Astrocyte of the hippocampus (primary cell): ENCODE measurements at regions not wholly inside any gene's neighbourhood (a gene's known extent, or its start where the extent isn't known, plus 50 kb on each side); places are given as distances from the start of the nearest gene placed in this dataset.
A peak's percentile ranks its signal among the peaks of the same experiment; 100 is the strongest.
"Not testable (repeated sequence)": the region's sequence is repeated elsewhere in the genome, so short reads cannot be mapped to it uniquely, and the experiment has no call there.

Experiments used
- DNase-seq: peaks from one replicate; pipeline ENCODE4 v3.0.0; 2011; ENCODE audit warnings: low read depth, low spot score

DNA sequence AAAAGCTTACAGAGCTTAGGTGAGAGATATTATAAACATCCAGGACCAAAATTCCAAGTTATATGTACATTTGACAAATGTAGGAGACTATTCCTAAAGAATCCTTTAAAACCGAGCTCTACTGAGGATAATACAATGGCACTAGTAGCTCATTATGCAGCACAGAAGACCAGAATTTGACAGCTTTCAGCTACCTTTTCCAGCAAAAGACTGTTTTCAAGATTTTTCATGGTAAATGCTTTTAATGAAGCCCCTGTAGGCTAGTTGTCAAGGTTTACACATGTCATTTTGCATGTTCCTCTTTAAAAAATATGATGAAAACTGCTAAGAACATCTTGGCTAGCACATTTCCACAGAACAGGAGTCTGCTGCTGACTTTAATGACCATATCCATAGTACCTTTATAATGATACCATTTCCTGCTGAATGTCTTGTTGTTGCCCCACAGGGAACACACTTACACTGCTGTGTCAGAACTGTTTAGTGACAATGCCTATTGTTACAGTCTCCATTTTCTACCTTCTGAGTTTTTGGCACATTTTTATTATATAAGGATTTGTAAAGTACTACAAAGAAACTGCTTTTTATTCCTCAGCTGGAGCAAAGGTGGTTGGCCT, 1382.3 kb downstream of the RAPGEF2 start:
- DNase-seq = no peak

DNA sequence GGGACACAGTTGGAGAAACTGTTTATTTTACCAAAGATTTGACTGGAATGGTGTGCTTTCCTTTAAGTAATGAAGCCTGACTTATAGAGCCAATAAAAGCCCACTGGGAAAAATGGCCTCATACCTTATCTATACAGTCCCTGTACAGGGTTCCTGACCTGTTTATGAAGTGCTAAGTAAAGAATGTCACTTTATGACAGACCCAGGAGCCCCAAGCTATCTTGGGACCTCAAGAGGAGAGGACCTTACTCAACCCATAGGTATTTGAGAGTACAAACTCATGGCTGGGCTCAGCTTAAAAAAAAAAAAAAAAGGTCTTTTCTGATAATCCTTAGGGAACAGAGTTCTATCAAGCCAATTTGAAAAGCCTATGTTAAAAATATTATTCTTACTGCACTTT, 1389.3 kb downstream of the RAPGEF2 start:
- DNase-seq = no peak

DNA sequence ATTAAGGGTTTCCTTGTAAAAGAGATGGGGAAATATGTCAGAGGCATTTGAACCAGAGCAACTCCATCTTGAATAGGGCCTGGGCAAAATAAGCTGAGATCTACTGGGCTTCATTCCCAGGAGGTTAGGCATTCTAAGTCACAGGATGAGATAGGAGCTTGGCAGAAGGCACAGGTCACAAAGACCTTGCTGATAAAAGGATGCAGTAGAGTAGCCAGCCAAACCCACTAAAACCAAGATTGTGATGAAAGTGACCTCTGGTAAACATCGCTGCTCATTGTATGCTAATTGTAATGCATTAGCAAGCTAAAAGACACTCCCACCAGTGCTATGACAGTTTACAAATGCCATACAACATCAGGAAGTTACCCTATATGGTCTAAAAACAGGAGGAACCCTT, 1390.3 kb downstream of the RAPGEF2 start:
- no peak for DNase-seq

DNA sequence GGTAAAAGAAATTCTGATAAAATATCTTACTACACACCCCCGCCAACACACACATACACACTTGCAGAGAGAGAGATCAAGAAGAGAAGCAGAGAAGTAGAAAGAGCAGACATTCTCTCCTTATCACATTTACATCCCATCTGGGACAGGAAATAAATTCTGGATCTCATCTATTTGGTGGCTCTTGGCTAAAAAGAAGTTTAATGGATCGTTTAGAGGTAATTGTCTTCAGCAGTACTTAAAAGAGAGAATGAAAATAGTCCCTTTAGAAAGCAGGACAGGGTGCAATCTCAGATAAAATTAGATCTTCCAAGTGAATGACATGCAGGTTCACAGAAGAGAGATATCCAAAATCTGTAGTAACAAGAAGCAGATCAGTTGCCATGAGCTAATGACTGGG, 1392.5 kb downstream of the RAPGEF2 start:
- DNase-seq = no peak

DNA sequence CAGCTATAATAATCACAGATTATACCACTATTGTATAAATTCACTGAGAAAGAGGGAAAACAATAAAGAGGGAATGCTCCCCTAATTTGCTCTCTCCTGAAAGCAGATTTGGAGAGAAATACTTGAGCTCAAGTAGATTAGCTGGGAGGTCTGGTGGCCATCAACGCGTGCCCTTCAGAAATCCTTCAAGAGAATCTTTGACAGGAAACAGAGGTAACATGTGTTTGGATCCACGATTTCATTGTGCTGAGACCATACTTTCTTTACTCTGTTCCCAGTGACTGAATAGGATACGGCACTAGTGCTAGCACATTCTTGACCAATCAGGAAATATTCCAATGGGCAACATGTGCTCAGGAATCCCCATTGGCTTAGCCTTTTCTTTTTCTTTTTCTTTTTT, 1395.3 kb downstream of the RAPGEF2 start:
- DNase-seq = no peak

DNA sequence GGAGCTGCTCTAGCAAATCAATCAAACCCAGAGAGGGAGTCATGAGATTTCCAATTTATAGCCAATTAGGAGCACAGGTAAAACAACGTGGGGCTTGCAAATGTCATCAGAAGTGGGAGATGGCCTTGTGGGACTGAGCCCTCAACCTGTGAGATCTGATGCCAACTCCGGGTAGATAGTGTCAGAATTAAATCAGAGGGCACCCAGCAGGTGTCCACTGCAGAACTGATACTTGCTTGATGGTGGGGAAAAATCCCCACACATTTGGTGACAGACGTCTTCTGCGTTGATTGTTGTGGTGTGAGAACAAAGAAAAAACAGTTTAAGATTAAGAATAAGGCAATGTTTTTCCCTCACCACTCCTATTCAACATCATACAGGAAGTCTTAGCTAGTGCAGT, 1402.8 kb downstream of the RAPGEF2 start:
- no peak for DNase-seq

DNA sequence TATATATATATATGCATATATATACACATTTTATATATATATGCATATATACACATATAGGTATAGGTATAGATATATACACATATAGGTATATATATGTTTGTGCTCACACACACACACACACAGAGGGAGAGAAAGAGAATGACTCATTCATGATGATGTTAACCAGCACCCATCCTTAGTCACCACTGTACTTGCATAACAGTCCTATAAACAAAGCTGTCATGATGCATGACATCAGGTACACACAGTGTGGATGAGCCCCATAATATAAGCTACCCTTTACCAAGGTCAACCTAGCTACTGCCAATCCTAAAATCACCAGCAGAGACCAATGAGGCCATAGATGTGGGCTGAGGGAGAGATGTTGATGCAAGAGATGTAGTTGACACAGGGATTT, 1408.0 kb downstream of the RAPGEF2 start:
- DNase-seq = no peak

DNA sequence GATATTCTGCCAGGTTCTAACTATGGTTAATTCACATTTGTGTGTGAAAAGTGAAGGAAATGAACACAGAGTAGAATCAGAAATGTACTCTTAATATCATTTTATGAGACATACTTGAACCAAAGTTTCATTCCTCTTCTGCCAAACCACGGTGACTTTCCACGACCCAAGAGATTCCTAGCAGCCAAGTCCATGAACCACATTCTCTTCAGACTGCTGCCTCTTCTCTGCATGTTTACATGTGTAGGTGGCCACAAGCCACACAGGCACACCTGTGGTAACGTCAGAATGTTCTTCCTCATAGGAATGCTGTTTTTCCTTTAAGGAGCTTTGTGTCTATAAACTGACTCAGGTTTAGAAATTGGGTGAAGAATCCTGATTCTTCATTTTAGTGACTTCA, 1411.2 kb downstream of the RAPGEF2 start:
- DNase-seq = peak; percentile 57

DNA sequence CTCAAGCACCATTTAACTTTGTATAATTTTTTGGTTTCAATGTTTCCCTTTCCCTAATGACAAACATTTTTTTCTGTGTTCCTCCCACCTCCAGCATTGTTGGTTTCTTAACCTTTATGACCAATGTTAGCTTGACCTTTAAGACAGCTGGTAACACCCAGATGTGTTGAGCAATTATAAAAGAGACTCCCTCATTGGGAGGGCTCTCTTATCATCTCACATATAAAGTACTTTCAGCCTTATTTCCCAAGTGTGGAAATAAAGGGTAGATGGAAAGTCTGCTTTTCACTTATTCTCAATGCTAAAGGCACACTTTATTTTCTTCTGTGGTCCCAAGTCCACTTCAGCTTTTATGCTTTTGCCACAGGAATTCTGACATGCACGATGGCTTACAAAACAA, 1420.4 kb downstream of the RAPGEF2 start:
- peak; percentile 33 for DNase-seq

DNA sequence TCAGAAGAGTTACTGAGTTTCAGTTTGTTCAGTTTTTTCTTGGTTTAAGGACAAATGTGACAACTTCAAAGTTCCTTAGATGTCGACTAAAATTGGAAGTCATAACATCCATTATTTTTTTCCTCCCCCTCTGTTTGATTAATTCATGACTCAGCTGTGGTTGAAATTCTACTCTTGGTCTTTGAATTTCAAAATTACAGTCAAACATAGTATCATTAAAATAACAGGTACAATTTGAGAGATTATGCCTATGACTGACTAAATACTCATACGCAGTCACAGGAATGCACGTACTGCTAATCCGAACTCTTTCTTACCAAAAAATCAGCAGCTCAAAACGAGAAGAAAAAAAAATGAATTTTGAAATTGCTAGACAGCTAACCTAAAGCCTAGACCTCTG, 1434.8 kb downstream of the RAPGEF2 start:
- DNase-seq = no peak

DNA sequence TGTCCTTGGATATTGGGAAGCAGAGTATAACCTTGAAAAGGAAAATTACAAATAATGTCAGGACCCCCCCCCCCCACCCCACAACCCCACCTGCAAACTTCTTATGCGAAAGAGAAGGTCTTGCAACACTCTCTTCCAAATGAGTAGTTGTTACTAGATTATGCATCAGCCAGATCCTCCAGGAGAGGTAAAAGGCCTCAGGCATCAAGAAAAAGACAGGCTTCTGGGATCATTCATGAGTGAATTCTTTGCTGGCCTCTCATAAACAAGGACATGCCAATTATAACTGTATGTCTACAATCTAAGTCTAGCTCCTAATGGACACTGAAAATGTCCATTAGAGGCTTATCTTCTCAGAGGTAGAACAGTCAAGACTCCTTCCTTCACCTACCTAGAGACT, 1443.3 kb downstream of the RAPGEF2 start:
- DNase-seq = no peak

DNA sequence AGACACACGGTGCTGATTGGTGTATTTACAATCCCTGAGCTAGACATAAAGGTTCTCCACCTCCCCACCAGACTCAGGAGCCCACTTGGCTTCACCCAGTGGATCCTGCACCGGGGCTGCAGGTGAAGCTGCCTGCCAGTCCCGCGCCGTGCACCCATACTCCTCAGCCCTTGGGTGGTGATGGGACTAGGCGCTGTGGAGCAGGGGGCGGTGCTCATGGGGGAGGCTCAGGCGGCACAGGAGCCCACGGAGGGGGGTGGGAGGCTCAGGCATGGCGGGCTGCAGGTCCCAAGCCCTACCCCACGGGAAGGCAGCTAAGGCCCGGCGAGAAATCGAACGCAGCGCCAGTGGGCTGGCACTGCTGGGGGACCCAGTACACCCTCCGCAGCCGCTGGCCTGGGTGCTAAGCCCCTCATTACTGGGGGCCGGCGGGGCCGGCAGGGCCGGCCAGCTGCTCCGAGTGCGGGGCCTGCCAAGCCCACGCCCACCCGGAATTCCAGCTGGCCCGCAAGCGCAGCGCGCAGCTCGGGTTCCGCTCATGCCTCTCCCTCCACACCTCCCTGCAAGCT, 1447.2 kb downstream of the RAPGEF2 start:
- not testable (repeated sequence) for DNase-seq

DNA sequence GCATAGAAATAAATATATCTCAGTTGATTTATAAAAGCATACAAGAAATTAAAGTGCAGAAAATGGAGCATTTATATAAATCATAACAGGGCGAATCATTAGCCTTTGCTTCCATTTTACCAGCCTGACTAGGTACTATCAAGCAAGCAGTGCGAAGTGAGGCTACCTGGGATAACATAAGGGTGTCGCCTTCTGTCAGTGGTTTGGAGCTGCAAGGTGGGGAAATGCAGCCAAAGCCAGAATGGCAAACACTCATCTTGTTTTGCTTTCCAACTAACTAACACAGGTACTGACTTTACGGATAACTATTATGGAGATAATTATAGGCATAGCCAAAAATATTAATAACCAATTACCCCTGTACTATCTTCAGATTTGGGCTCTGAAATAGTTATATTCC, 1459.8 kb downstream of the RAPGEF2 start:
- no peak for DNase-seq

DNA sequence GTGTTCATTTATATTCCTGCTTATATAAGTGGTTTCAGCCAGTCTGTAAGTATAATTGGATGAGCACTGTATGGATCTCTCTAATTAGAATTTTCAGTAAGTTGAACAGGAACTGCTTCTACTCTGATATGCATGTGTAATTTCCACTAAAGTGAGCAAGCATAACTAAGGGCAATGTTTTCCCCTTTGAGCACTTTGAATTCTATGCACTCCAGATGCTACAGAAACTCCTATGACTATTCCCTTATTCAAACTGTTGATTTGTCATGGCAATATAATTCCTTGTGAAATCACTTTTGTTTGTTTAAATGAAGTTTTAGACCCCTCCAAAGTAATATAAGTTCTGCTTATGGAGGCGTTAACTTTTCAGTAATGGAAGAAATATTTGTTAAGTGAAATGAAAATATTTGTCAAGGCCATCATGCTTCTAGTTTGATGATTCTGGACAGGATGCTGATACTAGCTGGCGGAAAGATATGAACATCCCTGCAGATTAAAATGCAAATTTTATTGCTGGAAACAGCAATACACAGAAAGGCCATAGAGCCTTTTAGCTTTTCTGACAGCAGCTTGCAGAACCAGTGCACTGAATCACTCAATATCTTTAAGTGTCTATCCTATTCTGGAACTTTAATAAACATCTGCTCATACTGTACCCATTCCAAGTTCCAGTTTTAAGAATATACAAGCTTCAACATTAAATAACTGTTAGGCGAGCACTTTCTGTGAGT, 1460.8 kb downstream of the RAPGEF2 start:
- DNase-seq = no peak

DNA sequence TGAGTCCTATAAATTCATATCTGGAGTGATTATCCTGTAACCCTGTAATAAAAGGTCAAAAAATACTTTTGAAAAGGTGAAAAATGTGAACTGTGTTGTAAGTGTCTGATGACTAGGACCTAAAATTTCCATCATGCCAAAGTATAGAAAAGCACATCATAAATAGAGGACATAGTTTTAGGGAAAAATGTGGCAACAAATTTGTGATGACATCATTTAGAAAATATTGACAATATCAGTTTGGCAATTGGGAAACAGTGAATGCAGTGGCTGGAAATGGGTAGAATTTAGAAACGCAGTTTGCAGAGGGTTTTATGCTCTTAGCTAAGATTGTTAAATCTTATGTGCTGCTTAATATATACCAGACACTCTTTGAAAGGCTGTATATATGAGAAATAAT, 1464.8 kb downstream of the RAPGEF2 start:
- DNase-seq = no peak

DNA sequence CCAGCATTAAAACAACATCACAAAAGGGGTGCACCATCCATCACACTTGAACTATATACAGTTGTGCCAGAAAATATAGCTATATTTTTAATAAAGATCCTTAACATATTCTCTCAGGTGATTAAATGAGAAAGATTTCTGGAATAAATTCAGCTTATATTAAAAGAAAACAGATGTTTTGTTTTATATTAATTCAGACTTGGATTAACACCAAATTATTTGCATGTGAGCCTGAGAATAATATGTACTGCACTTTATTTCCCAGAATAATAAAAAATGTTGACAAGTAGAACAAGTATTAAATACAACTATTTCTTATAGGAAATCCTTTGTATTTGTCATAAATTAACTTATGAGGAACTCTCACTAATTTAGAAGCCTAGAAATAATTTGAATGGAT, 1467.4 kb downstream of the RAPGEF2 start:
- DNase-seq = no peak

DNA sequence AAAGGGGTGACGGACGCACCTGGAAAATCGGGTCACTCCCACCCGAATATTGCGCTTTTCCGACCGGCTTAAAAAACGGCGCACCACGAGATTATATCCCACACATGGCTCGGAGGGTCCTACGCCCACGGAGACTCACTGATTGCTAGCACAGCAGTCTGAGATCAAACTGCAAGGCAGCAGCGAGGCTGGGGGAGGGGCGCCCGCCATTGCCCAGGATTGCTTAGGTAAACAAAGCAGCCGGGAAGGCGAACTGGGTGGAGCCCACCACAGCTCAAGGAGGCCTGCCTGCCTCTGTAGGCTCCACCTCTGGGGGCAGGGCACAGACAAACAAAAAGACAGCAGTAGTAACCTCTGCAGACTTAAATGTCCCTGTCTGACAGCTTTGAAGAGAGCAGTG, 1471.4 kb downstream of the RAPGEF2 start:
- not testable (repeated sequence) for DNase-seq

DNA sequence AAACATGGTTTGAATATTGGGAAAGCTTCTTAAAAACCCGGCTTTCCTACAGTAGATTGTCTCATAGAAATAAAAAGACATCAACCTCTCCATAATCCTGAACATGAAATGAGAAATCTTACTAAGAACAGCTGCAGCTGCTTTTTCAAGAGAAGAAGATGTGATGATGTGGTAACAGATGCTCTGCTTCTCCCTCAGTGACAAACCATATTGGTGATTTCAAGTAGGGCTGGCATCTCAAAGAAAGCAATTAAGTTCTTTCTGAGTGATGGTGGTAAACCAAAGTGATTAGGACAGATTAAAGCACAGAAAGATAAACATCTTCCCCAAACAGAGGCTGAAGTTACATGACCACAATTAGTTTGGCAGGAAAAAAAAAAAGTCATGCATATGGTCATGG, 1477.7 kb downstream of the RAPGEF2 start:
- peak; percentile 4 for DNase-seq

DNA sequence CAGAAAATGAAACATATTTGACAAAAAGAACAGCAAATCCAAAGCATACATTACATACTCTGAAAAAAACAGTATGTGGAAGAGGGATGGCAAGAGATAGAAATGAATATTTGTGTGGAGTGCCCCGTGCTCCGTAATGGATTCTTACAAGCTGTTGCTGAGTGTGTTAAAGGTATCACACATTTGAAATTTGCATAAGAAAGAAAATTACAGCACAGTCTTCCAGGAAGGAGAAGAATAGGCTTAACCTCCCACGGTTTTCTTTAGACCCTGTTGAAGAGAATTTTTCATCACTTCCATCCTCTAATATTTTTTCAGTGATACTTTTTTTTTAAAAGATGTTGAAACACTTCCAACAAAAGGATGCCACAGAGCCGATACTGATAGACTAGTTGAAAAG, 1489.4 kb downstream of the RAPGEF2 start:
- peak; percentile 2 for DNase-seq

DNA sequence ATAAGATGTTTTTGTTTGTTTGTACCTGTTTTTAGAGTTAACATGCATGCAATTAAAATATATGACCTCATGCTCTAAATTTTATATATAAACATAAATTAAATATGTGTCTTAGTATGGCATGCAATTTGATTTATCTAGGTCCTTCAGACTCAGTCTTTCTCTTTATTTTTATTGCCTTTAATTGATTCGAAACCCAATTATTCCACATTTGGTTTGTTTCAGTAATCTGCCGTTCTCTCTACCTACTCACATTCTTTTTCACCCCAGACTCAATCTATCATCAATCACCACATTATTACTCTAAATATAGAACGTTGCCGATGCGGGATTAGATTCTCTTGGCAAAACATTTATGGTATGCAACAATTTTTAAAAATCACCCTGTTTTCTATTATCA, 1492.8 kb downstream of the RAPGEF2 start:
- DNase-seq = no peak

DNA sequence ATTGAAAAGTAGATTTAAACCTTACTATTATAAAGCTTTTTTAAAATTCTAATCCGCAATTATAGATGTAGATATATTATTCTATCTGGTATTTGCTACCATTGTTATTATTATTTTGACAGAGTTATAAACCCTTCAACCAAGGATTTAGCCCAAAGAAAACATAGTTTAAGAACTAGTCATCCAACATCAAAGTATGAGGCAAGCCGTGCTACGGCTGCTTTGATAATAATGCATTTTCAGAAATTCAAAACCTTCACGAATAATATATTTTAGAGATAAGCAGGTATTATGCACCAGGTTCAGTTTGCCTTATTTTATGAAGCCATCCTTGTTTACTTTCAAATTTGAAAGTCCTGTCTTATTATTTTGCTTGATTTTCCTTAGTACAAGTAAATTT, 1501.7 kb downstream of the RAPGEF2 start:
- DNase-seq = peak; percentile 15

DNA sequence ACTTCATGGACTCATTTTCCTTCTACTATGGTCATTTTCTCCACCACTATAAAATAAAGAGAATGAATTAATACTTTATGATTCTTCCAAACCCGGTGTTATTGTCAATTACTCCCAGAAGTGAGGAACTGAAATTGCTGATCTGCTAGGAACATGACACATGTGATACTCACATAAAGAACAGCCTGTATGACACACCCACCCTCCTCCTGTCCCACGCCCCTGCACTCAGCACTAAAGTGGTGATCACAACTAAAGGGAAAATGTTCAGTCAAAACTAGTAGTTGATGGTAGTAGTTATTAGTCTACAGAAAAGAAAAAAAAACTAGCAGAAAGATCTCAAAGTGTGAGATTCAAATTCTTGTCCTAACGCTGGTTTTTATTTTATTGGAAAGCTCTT, 1508.3 kb downstream of the RAPGEF2 start:
- no peak for DNase-seq

DNA sequence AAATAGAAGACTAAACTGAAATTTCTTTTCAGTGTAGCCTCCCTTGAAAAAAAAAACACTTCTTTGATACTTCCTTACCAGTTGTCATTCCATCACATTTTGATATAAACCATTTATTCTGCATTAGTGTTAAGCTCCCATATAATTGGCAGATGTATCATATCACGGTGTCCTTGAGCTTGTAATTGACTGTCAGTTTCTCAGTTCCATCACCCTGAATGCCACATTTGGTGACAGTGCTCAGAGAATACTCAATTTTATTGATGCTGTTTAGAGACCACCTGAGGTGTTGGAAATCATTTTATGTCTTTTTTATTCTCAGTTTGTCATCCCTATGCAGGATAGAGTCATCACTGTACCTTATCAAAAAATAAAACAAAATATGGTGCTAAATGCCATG, 1528.2 kb downstream of the RAPGEF2 start:
- no peak for DNase-seq
